ENCODE measurements at regions not wholly inside any gene's neighbourhood (a gene's known extent, or its start where the extent isn't known, plus 50 kb on each side); places are given as distances from the start of the nearest gene placed in this dataset.
"Not testable (repeated sequence)": the region's sequence is repeated elsewhere in the genome, so short reads cannot be mapped to it uniquely, and the experiment has no call there.

- no peak for DNase-seq (ENCODE audit: low spot score)
Measured at GRCh38 chr2:39872748-39873147, 93.7 kb upstream of the THUMPD2 start.

DNA sequence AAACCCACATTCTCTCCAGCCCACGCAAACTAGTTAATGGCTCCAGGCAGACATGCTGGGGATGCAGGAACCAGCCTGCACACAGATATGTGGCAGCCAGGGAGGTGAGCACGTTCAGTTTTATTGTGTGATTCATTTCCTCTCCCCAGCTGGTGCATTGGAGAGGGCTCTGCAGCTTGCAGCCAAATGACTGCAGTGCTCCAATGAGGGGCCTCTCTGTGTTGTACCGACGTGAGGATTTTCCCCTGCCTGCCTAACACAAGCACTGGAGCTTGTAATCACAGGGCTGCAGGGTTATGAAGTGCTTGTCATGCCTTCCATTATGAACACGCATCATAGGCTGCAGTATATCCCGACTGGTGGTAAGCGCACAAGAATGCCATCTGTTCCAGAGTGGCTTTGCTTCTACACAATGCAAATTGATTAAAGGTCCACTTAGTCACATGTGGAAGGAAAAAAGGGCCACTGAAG is 92.3 kb upstream of the THUMPD2 start:
- peak; percentile 62 for DNase-seq (ENCODE audit: low spot score)

DNA sequence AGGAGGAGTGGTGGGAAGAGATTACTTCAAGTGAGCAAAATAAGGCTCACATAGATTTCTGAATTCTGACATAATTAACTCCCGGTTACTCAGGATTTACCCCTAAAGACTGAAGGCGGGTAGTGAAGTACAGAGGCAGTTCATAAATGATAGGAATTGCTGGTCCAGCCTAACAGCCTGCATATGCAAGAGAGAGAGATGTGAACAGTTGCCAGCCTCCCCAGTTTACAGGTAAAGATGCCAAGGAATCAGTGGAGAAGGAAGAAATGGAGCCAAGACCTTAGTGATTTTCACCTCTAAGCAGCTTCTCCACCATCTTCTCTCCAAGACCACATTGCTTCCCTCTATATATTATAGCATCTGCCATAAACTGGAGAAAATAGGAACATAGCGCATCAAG is 91.8 kb upstream of the THUMPD2 start:
- no peak for DNase-seq (ENCODE audit: low spot score)

- DNase-seq (ENCODE audit: low spot score) = no peak
Measured at GRCh38 chr2:39867268-39867667, 88.2 kb upstream of the THUMPD2 start.

DNA sequence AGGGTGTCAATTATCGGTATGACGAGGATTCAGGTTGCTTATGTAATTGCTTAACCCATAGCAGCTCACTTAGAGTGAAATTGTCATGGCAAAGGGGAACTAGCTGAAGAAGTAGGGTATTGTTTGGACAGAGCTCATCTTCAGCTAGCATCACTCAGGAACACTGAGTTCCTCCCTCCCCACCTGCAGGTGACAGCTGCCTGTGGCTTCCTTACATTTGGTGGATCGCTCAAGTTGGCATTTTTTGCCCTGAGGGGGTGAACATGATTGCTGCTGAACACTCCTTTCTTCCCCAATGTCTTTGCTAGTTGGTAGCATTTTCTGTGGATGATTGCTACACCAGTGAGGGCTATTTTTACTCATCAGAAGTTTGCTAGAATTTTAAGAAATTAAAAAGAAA is 86.7 kb upstream of the THUMPD2 start:
- DNase-seq (ENCODE audit: low spot score) = no peak

DNA sequence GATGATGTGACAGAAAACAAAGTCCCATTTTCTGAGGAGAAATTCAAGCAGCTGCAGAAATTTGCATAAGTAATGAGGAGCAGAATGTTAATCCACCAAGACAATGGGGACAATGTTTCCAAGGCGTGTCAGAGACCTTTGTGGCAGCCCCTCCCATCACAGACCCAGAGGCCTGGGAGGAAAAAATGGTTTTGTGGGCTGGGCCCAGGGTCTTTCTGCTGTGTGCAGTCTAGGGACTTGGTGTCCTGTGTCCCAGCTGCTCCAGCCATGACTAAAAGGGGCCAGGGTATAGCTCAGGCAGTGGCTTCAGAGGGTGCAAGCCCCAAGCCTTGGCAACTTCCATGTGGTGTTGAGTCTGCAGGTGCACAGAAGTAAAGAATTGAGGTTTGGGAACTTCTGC is 84.6 kb upstream of the THUMPD2 start:
- not testable (repeated sequence) for DNase-seq (ENCODE audit: low spot score)

GRCh38 chr2:39860538-39860937 is 81.5 kb upstream of the THUMPD2 start:
- no peak for DNase-seq (ENCODE audit: low spot score)

DNA sequence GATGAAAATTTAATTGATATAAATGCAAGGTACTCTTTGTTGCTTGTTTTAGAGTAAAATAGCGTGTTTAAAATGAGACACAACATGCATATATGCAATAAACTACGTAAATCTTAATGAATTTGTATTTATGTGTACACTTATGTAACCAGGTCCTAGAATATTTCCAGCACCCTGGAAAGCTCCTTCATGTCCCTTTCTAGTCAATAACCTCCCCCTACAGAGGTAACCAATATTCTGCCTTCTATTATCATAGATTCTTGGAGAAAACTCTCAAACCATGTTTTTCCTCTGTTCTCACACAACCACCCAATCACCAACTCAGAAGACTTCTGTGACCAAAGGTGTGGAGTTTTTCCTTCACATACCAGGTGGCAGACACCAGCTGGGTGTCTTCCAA is 79.6 kb upstream of the THUMPD2 start:
- DNase-seq (ENCODE audit: low spot score) = no peak

DNA sequence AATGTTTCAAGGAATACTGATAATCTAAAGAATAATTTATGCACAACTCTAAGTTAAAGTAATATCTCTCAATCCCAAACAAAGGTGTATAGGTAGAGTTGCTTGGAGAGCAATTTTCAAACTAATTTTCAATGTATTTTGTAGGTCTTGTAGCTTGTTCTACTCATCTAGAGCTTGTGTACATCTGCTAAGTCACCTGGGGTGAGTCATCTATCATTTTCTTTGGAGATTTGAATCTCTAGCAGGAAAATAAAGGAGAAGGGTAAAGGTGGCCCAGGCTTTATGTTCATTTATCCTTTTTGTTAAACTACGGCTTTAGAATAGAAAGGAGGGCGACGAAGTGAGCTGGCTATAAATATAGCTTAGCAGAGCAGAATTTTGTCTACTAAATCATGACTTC is 76.8 kb upstream of the THUMPD2 start:
- DNase-seq (ENCODE audit: low spot score) = no peak

DNA sequence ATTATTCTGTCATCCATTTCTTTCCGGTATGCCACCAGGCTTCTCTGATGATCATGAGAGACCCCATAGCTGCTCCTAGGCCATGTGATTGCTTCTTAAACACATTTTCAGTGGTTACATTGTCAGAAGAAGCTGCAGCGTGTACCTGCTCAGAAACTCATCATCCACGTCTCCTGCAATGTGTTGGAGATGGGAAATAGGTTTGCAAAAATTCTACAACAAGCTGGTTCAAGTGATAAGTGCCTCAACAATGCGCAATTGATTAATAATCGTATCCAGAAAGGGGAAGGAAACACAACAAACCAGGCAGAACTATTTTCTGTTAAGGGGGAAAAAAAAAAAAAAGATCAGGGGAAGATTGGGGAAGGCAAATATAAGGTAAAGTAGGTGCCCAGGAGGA is 75.7 kb upstream of the THUMPD2 start:
- DNase-seq (ENCODE audit: low spot score) = no peak

- no peak for DNase-seq (ENCODE audit: low spot score)
Measured at GRCh38 chr2:39852831-39853230, 73.8 kb upstream of the THUMPD2 start.

- DNase-seq (ENCODE audit: low spot score) = no peak
Measured at GRCh38 chr2:39851651-39852110, 72.6 kb upstream of the THUMPD2 start.

- no peak for DNase-seq (ENCODE audit: low spot score)
Measured at GRCh38 chr2:39851251-39851650, 72.2 kb upstream of the THUMPD2 start.

GRCh38 chr2:39849982-39850526 is 71.0 kb upstream of the THUMPD2 start:
- DNase-seq (ENCODE audit: low spot score) = no peak

- DNase-seq (ENCODE audit: low spot score) = no peak
Measured at GRCh38 chr2:39849064-39849463, 70.0 kb upstream of the THUMPD2 start.

DNA sequence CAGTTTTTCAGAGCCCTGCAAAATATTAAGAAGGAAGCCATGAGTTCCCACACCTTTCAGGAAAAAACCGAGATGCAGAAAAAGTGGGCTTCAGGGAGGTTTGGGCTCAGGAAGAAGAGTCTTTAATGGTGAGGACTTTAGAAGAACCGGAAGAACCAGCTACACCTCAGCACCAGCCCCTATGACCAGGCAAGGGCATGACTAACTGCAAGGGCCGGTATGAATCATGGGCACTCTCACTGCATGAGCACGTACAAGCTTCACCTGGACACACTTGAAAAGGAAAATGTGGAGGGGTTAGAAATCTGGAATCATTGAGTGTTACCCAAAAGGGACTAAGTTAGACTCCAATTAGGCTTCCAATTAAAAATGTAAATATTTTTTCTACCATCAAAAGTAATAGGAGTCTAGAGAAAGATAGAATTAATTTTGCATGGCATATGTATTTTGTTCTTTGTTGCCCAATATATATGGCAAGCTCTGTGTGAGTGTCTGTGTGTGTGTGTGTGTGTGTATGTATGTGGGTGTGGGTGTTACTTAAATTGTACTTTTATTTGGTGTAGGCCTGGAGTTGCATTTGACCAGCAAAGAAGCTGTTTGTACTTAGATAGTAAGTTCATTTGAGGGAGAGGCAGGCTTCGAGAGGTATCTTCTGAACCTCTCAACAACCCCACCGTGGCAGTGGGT is 66.5 kb upstream of the THUMPD2 start:
- no peak for DNase-seq (ENCODE audit: low spot score)

- DNase-seq (ENCODE audit: low spot score) = no peak
Measured at GRCh38 chr2:39839261-39839848, 60.3 kb upstream of the THUMPD2 start.

DNA sequence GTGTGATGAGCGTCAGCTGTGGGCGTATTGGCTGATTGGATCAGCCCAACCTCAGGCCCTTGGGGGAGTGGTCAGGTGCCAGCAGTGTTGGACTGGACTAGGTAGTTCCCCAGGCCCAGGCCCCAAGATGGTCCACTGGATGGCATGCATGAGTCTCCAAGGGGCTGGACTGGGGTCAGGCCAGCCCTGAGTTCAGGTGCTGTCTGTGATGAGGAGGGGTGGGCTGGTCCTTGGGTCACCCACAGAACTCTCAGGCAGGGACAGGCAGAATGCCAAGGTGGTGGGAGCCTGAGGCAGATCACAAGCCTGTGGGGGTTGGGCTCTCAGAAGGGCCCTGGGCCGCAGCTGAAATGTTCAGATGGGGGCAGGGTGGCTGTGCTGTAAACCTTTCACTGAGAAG is 59.5 kb upstream of the THUMPD2 start:
- DNase-seq (ENCODE audit: low spot score) = no peak

GRCh38 chr2:39837856-39838453 is 58.9 kb upstream of the THUMPD2 start:
- peak; percentile 21 for DNase-seq (ENCODE audit: low spot score)

- no peak for DNase-seq (ENCODE audit: low spot score)
Measured at GRCh38 chr2:39836638-39837037, 57.6 kb upstream of the THUMPD2 start.

GRCh38 chr2:39834426-39834825 is 55.4 kb upstream of the THUMPD2 start:
- DNase-seq (ENCODE audit: low spot score) = no peak

GRCh38 chr2:39830610-39831009 is 51.6 kb upstream of the THUMPD2 start:
- not testable (repeated sequence) for DNase-seq (ENCODE audit: low spot score)

Measured in kidney capillary endothelial cell (primary cell).